Bronchial epithelial cell (primary cell): ENCODE measurements at regions not wholly inside any gene's neighbourhood (a gene's known extent, or its start where the extent isn't known, plus 50 kb on each side); places are given as distances from the start of the nearest gene placed in this dataset.

ENCODE experiments used
- DNase-seq: peaks from one replicate; pipeline ENCODE4 v3.0.0-alpha.2; 2010; ENCODE audit warnings: low read depth
- FAIRE-seq: peaks from 2 replicates; lab custom pipeline; 2011; peaks lifted over from hg19 to GRCh38; lab: Jason Lieb, UNC
- H3K27me3 ChIP-seq: 2 replicates; pipeline ENCODE4 v1.5.1; 2011; ENCODE audit warnings: low read length; ENCODE audit not compliant: control insufficient read depth, insufficient read depth
- H3K36me3 ChIP-seq: 2 replicates; pipeline ENCODE4 v1.5.1; 2011; ENCODE audit warnings: low read length; ENCODE audit not compliant: control insufficient read depth, insufficient read depth
- H3K4me3 ChIP-seq: 2 replicates; pipeline ENCODE4 v1.5.1; 2011; ENCODE audit warnings: mild to moderate bottlenecking, low read depth, low read length, control low read depth
- CTCF ChIP-seq: IDR thresholded peaks from 2 replicates; pipeline ENCODE4 v1.5.1; 2011; ENCODE audit warnings: mild to moderate bottlenecking, moderate library complexity, low read length, control low read depth, inconsistent platforms; ENCODE audit not compliant: insufficient read depth, severe bottlenecking

- no peak for TF ChIP-seq CTCF
- Histone ChIP-seq H3K27me3 (no peaks in the 10 kb centered on the region), H3K36me3 (no peaks in the 10 kb centered on the region), H3K4me3 (no peak overlapping the region)
- FAIRE-seq (no peak), DNase-seq (no peak)
Measured at GRCh38 chr7:15794801-15795200, 108.3 kb upstream of the MEOX2 start.

GRCh38 chr7:15784694-15785030 is 98.2 kb upstream of the MEOX2 start:
- Histone ChIP-seq H3K4me3 (no peak overlapping the region), H3K36me3 (no peaks in the 10 kb centered on the region), H3K27me3 (no peaks in the 10 kb centered on the region)
- no peak for TF ChIP-seq CTCF
- FAIRE-seq (no peak), DNase-seq (no peak)

GRCh38 chr7:15783987-15784693 is 97.7 kb upstream of the MEOX2 start:
- no peak for TF ChIP-seq CTCF
- DNase-seq, result no peak
- FAIRE-seq, result peak; percentile 7

GRCh38 chr7:15782656-15783055 is 96.2 kb upstream of the MEOX2 start:
- no peak for DNase-seq
- no peak for FAIRE-seq
- no peaks in the 10 kb centered on the region for H3K27me3 ChIP-seq
- H3K4me3 ChIP-seq, result no peak overlapping the region
- H3K36me3 ChIP-seq, result no peaks in the 10 kb centered on the region
- no peak for TF ChIP-seq CTCF

More at GRCh38 chr7:15783987-15784693, 97.7 kb upstream of the MEOX2 start:
- Histone ChIP-seq H3K27me3 (no peaks in the 10 kb centered on the region), H3K4me3 (no peak overlapping the region), H3K36me3 (no peaks in the 10 kb centered on the region)

GRCh38 chr7:15781944-15782343 is 95.5 kb upstream of the MEOX2 start:
- H3K36me3 ChIP-seq, result no peaks in the 10 kb centered on the region
- TF ChIP-seq CTCF, result no peak

GRCh38 chr7:15780271-15780670 is 93.8 kb upstream of the MEOX2 start:
- FAIRE-seq (no peak), DNase-seq (peak; percentile 64)

More at GRCh38 chr7:15781944-15782343, 95.5 kb upstream of the MEOX2 start:
- DNase-seq (no peak), FAIRE-seq (no peak)
- Histone ChIP-seq H3K4me3 (no peak overlapping the region), H3K27me3 (no peaks in the 10 kb centered on the region)

More at GRCh38 chr7:15780271-15780670, 93.8 kb upstream of the MEOX2 start:
- H3K4me3 ChIP-seq, result no peak overlapping the region
- H3K27me3 ChIP-seq, result no peaks in the 10 kb centered on the region
- TF ChIP-seq CTCF, result no peak
- H3K36me3 ChIP-seq, result no peaks in the 10 kb centered on the region
